Stimulated activated CD8-positive, alpha-beta memory T cell treated with anti-CD3 and anti-CD28 coated beads, Interleukin-2, amount 100 ng/mL, for 48 hours (primary cell): ENCODE measurements at regions not wholly inside any gene's neighbourhood (a gene's known extent, or its start where the extent isn't known, plus 50 kb on each side); places are given as distances from the start of the nearest gene placed in this dataset.

Source experiments
- DNase-seq, 2 donors: peaks; one replicate each; pipeline ENCODE4 v3.0.0-alpha.2; 2020; ENCODE audit warnings: low read depth in 2 of 2

- no peak for DNase-seq
These were observed 664.4 kb upstream of the CBLB start for GRCh38 chr3:106533093-106533787.

GRCh38 chr3:106533788-106534160 is 665.0 kb upstream of the CBLB start:
- no peak for DNase-seq

- DNase-seq, result peak; percentile 29 to 30
These were observed 665.4 kb upstream of the CBLB start for GRCh38 chr3:106534206-106534605.

GRCh38 chr3:106540743-106541142 is 671.9 kb upstream of the CBLB start:
- no peak for DNase-seq

- DNase-seq, result no peak
These were observed 673.4 kb upstream of the CBLB start for GRCh38 chr3:106542101-106542769.

- DNase-seq, result no peak
These were observed 683.7 kb upstream of the CBLB start for GRCh38 chr3:106552351-106553043.

- no peak for DNase-seq
These were observed 691.7 kb upstream of the CBLB start for GRCh38 chr3:106560451-106560966.

GRCh38 chr3:106566277-106566676 is 697.5 kb upstream of the CBLB start:
- DNase-seq, result no peak

GRCh38 chr3:106570426-106570825 is 701.6 kb upstream of the CBLB start:
- no peak for DNase-seq

GRCh38 chr3:106573605-106574004 is 704.8 kb upstream of the CBLB start:
- DNase-seq, result no peak

GRCh38 chr3:106575029-106575428 is 706.2 kb upstream of the CBLB start:
- DNase-seq, result no peak

GRCh38 chr3:106577241-106577640 is 708.4 kb upstream of the CBLB start:
- no peak for DNase-seq

- no peak for DNase-seq
These were observed 710.1 kb upstream of the CBLB start for GRCh38 chr3:106578911-106579310.

- DNase-seq, result no peak
These were observed 713.3 kb upstream of the CBLB start for GRCh38 chr3:106582151-106582550.

GRCh38 chr3:106587551-106587950 is 718.7 kb upstream of the CBLB start:
- DNase-seq, result no peak

- DNase-seq, result no peak
These were observed 719.9 kb upstream of the CBLB start for GRCh38 chr3:106588739-106589138.

- no peak for DNase-seq
These were observed 720.6 kb upstream of the CBLB start for GRCh38 chr3:106589311-106589942.

GRCh38 chr3:106590216-106590615 is 721.4 kb upstream of the CBLB start:
- no peak for DNase-seq

- no peak for DNase-seq
These were observed 724.6 kb upstream of the CBLB start for GRCh38 chr3:106593381-106593780.

GRCh38 chr3:106609666-106610301 is 741.0 kb upstream of the CBLB start:
- peak; percentile 6 to 34 for DNase-seq

GRCh38 chr3:106610362-106610959 is 741.6 kb upstream of the CBLB start:
- no peak for DNase-seq
